ENCODE measurements at regions not wholly inside any gene's neighbourhood (a gene's known extent, or its start where the extent isn't known, plus 50 kb on each side); places are given as distances from the start of the nearest gene placed in this dataset.

GRCh38 chr10:10490581-10490980 is 527.1 kb upstream of the CELF2 start:
- TF ChIP-seq EZH2 (IDR thresholded peaks at IDR 0.05; ENCODE audit: low read depth) = no peak
- TF ChIP-seq, protein P1, sequence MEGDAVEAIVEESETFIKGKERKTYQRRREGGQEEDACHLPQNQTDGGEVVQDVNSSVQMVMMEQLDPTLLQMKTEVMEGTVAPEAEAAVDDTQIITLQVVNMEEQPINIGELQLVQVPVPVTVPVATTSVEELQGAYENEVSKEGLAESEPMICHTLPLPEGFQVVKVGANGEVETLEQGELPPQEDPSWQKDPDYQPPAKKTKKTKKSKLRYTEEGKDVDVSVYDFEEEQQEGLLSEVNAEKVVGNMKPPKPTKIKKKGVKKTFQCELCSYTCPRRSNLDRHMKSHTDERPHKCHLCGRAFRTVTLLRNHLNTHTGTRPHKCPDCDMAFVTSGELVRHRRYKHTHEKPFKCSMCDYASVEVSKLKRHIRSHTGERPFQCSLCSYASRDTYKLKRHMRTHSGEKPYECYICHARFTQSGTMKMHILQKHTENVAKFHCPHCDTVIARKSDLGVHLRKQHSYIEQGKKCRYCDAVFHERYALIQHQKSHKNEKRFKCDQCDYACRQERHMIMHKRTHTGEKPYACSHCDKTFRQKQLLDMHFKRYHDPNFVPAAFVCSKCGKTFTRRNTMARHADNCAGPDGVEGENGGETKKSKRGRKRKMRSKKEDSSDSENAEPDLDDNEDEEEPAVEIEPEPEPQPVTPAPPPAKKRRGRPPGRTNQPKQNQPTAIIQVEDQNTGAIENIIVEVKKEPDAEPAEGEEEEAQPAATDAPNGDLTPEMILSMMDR (conservative IDR thresholded peaks at IDR 0.05) = no peak
- H3K79me2 ChIP-seq (ENCODE audit: low read depth) = no peaks in the 10 kb centered on the region
- no peaks in the 10 kb centered on the region for H4K20me1 ChIP-seq (ENCODE audit: insufficient read depth)
- no peak overlapping the region for H3K4me2 ChIP-seq
- no TSS peak for BruUV-seq (replicated peaks)
- H3K9me3 ChIP-seq (ENCODE audit: insufficient read depth, low read depth) = no peaks in the 10 kb centered on the region
- no peaks in the 10 kb centered on the region for H3K36me3 ChIP-seq (ENCODE audit: low read depth)
- H3K27ac ChIP-seq = no peak overlapping the region
- no peak overlapping the region for H2AFZ ChIP-seq
- intact Hi-C loops (cut with micrococcal nuclease; ENCODE audit: unreplicated experiment) = no loop called here
- CTCF ChIA-PET = no interaction called here
- no peak overlapping the region for H3K4me3 ChIP-seq
- no peaks in the 10 kb centered on the region for H3K9me2 ChIP-seq (ENCODE audit: insufficient read depth)
- POLR2A ChIA-PET (ENCODE audit: unreplicated experiment) = no interaction called here
- H3K27me3 ChIP-seq (ENCODE audit: insufficient read depth, low read depth) = no peaks in the 10 kb centered on the region
- H3K4me1 ChIP-seq (replicated peaks; ENCODE audit: insufficient read depth) = no peaks in the 10 kb centered on the region
- DNase-seq = no peak
- H3F3A ChIP-seq (ENCODE audit: insufficient read depth, low read depth) = no peaks in the 10 kb centered on the region

GRCh38 chr10:10492420-10492819 is 525.3 kb upstream of the CELF2 start:
- no peaks in the 10 kb centered on the region for H3K9me3 ChIP-seq (ENCODE audit: insufficient read depth, low read depth)
- ChIA-PET POLR2A (ENCODE audit: unreplicated experiment) (no interaction called here), CTCF (no interaction called here)
- no peaks in the 10 kb centered on the region for H3K9me2 ChIP-seq (ENCODE audit: insufficient read depth)
- H3K4me2 ChIP-seq = no peak overlapping the region
- intact Hi-C loops (cut with micrococcal nuclease; ENCODE audit: unreplicated experiment) = no loop called here
- no peak overlapping the region for H3K27ac ChIP-seq
- H3K4me3 ChIP-seq = no peak overlapping the region
- H3F3A ChIP-seq (ENCODE audit: insufficient read depth, low read depth) = no peaks in the 10 kb centered on the region
- no peaks in the 10 kb centered on the region for H4K20me1 ChIP-seq (ENCODE audit: insufficient read depth)
- TF ChIP-seq, protein P1 (conservative IDR thresholded peaks at IDR 0.05) = no peak
- no peak for TF ChIP-seq EZH2 (IDR thresholded peaks at IDR 0.05; ENCODE audit: low read depth)
- H3K79me2 ChIP-seq (ENCODE audit: low read depth) = no peaks in the 10 kb centered on the region
- no peaks in the 10 kb centered on the region for H3K36me3 ChIP-seq (ENCODE audit: low read depth)
- H3K4me1 ChIP-seq (replicated peaks; ENCODE audit: insufficient read depth) = no peaks in the 10 kb centered on the region
- no TSS peak for BruUV-seq (replicated peaks)
- no peak for DNase-seq
- H2AFZ ChIP-seq = no peak overlapping the region
- H3K27me3 ChIP-seq (ENCODE audit: insufficient read depth, low read depth) = no peaks in the 10 kb centered on the region

DNA sequence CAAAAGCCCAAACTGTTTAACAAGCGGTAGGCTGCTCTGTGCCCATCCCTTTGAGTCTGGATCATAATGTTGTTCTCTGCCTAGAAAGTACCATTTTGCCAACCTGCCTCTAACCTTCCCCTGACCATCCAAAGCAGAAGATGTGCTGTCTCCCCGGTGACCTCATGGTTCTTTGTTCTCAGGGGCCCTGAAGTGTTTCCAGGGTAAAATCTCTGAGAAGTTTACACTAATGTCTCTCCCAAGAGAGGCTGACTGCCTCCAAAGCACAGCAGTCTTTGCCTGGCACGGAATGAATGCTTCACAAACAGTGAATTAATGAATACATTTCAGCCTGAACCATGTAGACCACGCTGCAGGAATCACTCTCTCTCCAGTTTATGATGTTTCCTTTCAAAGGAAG is 523.8 kb upstream of the CELF2 start:
- no peak for DNase-seq
- Histone ChIP-seq H3K4me3 (no peak overlapping the region), H2AFZ (no peak overlapping the region), H3K4me2 (no peak overlapping the region), H3K79me2 (ENCODE audit: low read depth) (no peaks in the 10 kb centered on the region), H3K9me3 (ENCODE audit: insufficient read depth, low read depth) (no peaks in the 10 kb centered on the region), H3K4me1 (replicated peaks; ENCODE audit: insufficient read depth) (no peaks in the 10 kb centered on the region), H3K36me3 (ENCODE audit: low read depth) (no peaks in the 10 kb centered on the region), H3F3A (ENCODE audit: insufficient read depth, low read depth) (no peaks in the 10 kb centered on the region), H4K20me1 (ENCODE audit: insufficient read depth) (no peaks in the 10 kb centered on the region), H3K27me3 (ENCODE audit: insufficient read depth, low read depth) (no peaks in the 10 kb centered on the region), H3K27ac (no peak overlapping the region), H3K9me2 (ENCODE audit: insufficient read depth) (no peaks in the 10 kb centered on the region)
- no TSS peak for BruUV-seq (replicated peaks)
- CTCF ChIA-PET = no interaction called here
- POLR2A ChIA-PET (ENCODE audit: unreplicated experiment) = no interaction called here
- intact Hi-C loops (cut with micrococcal nuclease; ENCODE audit: unreplicated experiment) = no loop called here
- no peak for TF ChIP-seq EZH2 (IDR thresholded peaks at IDR 0.05; ENCODE audit: low read depth)
- TF ChIP-seq, protein P1 (conservative IDR thresholded peaks at IDR 0.05) = no peak
